Transverse colon (tissue), 4 donors: ENCODE measurements at regions not wholly inside any gene's neighbourhood (a gene's known extent, or its start where the extent isn't known, plus 50 kb on each side); places are given as distances from the start of the nearest gene placed in this dataset.

Experiments
- EP300 ChIP-seq: sonication (generic); formaldehyde crosslinking; IDR thresholded peaks from one replicate; pipeline ENCODE4 v1.6.1; 2017; ENCODE audit warnings: antibody characterized with exemption, low read depth
- POLR2A ChIP-seq: fragments of 450-650 bp; IDR thresholded peaks from one replicate; pipeline ENCODE4 v1.6.1; 2016; ENCODE audit warnings: antibody characterized with exemption, mild to moderate bottlenecking, moderate library complexity
- POLR2AphosphoS5 ChIP-seq, 3 donors: sonication (generic); formaldehyde crosslinking; IDR thresholded peaks; one replicate each; pipeline ENCODE4 v1.6.1; 2016; ENCODE audit warnings: antibody characterized with exemption in 3 of 3
- TF ChIP-seq, protein P1 (sequence below), 5 experiments: fragments of 200-600 bp in 3 of 5; fragments of 450-650 bp in 2 of 5; sonication (generic) in 3 of 5; IDR thresholded peaks; 1 replicate in 2 of 5; 2 replicates in 3 of 5; pipeline ENCODE4 v1.5.1; 2016 to 2017; ENCODE audit warnings: antibody characterized with exemption in 5 of 5, inconsistent platforms in 3 of 5, mild to moderate bottlenecking in 2 of 5, moderate library complexity in 1 of 5

DNA sequence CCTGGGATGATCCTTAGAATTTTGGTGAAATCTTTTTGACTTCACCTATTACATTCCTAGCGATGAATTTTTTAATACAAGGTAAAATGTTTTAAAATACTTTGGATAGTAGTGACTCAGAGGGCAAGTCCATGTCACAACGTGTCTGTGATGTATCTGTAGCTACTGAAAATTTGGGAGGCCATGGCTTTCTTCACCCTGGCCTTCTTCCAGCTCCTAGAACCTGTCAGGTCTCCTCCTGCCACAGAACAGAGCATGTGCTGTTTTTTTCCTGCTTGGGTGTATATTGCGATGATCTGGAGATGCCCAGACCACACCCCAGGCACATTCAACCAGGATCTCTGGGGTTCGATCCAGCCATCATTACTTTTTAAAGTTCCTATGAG is 194.4 kb downstream of the BTBD3 start:
- TF ChIP-seq POLR2A: no peak
- TF ChIP-seq, protein P1, sequence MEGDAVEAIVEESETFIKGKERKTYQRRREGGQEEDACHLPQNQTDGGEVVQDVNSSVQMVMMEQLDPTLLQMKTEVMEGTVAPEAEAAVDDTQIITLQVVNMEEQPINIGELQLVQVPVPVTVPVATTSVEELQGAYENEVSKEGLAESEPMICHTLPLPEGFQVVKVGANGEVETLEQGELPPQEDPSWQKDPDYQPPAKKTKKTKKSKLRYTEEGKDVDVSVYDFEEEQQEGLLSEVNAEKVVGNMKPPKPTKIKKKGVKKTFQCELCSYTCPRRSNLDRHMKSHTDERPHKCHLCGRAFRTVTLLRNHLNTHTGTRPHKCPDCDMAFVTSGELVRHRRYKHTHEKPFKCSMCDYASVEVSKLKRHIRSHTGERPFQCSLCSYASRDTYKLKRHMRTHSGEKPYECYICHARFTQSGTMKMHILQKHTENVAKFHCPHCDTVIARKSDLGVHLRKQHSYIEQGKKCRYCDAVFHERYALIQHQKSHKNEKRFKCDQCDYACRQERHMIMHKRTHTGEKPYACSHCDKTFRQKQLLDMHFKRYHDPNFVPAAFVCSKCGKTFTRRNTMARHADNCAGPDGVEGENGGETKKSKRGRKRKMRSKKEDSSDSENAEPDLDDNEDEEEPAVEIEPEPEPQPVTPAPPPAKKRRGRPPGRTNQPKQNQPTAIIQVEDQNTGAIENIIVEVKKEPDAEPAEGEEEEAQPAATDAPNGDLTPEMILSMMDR (IDR thresholded peaks at IDR 0.05): no peak
- no peak for TF ChIP-seq POLR2AphosphoS5 (IDR thresholded peaks at IDR 0.05)
- TF ChIP-seq EP300: no peak
